ENCODE measurements at regions not wholly inside any gene's neighbourhood (a gene's known extent, or its start where the extent isn't known, plus 50 kb on each side); places are given as distances from the start of the nearest gene placed in this dataset.

- TF ChIP-seq EZH2 (IDR thresholded peaks at IDR 0.05; ENCODE audit: insufficient read depth, poor library complexity, severe bottlenecking) (no peak), EZH2phosphoT487 (IDR thresholded peaks at IDR 0.05; ENCODE audit: insufficient read depth, low read depth) (no peak)
Measured at GRCh38 chr3:132189601-132190000, 127.6 kb upstream of the ACP3 start.

All from GM23248 (cell line).